GM10266 (cell line): ENCODE measurements at regions not wholly inside any gene's neighbourhood (a gene's known extent, or its start where the extent isn't known, plus 50 kb on each side); places are given as distances from the start of the nearest gene placed in this dataset.

Experiments
- DNase-seq: peaks from one replicate; pipeline ENCODE4 v3.0.0; 2012; ENCODE audit errors: extremely low spot score
- TF ChIP-seq, protein P1 (sequence below): IDR thresholded peaks from 2 replicates; pipeline ENCODE4 v1.5.1; 2012; ENCODE audit warnings: mild to moderate bottlenecking, low read depth; ENCODE audit not compliant: control insufficient read depth, insufficient read depth; ENCODE audit errors: missing control alignments

DNA sequence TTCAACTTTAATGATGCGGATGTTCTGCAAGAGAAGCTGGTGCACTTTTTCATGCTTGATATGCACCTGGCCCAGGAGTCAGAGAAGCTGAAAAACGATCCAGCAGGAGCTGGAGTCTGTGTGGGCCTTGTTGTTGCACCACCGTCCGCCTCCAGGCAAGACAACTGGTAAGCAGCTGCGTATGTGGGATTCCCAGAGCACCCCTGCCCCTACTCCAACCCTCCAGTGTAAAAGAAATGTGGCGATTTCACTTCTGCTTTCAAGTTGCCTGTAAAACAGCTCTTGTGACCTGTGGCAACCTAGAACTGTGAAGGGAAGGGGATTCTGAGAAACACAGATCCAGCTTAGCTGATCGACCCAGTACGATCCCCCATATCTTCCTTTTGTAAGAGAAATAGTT lies 154.1 kb upstream of the PELI2 start:
- TF ChIP-seq, protein P1, sequence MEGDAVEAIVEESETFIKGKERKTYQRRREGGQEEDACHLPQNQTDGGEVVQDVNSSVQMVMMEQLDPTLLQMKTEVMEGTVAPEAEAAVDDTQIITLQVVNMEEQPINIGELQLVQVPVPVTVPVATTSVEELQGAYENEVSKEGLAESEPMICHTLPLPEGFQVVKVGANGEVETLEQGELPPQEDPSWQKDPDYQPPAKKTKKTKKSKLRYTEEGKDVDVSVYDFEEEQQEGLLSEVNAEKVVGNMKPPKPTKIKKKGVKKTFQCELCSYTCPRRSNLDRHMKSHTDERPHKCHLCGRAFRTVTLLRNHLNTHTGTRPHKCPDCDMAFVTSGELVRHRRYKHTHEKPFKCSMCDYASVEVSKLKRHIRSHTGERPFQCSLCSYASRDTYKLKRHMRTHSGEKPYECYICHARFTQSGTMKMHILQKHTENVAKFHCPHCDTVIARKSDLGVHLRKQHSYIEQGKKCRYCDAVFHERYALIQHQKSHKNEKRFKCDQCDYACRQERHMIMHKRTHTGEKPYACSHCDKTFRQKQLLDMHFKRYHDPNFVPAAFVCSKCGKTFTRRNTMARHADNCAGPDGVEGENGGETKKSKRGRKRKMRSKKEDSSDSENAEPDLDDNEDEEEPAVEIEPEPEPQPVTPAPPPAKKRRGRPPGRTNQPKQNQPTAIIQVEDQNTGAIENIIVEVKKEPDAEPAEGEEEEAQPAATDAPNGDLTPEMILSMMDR, result no peak
- DNase-seq, result no peak

- TF ChIP-seq, protein P1, result no peak
- DNase-seq, result no peak
Observed at GRCh38 chr14:55964821-55965220, 153.4 kb upstream of the PELI2 start.

DNA sequence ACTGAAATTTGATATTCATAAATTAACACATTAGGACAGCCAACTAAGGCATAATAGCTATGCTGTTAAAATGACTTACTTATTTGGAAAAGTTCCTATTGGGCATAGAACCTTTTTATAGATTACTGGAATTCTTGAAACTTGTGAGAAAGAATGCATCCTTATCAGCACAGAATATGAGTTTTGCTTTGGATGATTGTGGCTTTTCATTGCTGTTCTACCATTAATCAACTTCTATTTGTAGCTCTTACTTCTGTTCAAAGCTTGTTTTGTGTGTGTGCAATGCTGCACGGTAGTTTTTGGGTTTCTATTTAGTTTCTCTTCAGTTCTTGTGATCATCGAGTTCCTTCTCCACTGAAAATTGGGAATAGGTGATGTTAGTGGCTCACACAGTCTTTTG lies 152.4 kb upstream of the PELI2 start:
- TF ChIP-seq, protein P1, result no peak
- no peak for DNase-seq

DNA sequence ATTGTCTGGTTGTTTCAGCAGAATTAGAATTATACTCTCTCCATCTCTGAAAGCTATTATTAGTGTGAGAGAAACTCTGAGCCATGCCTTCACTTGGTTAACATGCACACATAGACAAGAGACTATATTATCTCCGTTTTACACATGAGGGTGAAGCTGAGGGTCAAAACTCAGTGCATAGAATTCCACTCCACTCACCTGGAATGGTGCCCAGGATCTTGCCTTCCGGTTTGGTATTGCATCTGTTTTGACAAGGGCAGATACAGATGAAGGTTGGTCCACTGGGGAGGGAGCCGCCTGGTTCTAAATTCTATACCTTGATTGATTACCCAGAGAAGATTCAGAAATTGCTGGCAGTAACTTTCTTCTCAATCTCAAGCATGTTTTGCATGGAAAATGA lies 149.5 kb upstream of the PELI2 start:
- no peak for DNase-seq
- TF ChIP-seq, protein P1, result no peak

GRCh38 chr14:55973285-55973800 lies 144.9 kb upstream of the PELI2 start:
- DNase-seq, result no peak
- TF ChIP-seq, protein P1, result no peak

DNA sequence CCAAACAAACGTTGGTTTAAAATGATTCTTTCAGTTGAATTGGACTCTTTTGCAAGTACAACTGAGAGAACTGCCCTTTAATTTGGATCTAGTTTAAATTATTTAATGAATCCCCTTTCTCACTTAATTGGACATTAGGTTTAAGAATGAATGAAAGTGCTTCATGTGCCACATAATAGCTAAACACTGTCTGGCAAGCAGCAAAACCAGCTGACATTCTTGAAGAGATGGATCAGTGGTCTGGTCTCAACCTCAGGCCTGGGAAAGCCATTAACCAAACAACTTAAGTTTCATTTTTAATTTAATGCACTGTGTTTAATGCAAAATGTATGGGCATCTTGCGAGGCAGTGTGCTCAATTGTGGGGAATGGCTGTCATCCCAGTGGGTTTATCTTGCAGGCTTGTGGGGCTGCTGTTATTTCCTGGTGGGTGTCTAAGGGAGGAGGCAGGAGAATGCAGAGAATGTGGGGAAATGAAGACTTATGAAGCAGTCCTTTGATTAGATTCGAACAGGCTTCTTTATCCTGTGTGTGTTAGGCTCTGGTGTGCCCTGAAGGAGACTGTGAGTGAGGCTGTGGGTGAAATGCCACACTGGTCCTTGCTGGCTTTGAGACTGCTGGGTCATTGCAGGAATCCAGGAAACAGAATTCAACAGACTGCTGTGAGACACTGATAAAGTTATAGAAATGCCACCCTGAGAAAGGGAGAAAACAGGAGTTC lies 144.1 kb upstream of the PELI2 start:
- no peak for DNase-seq
- TF ChIP-seq, protein P1, result no peak

- no peak for DNase-seq
- TF ChIP-seq, protein P1, result no peak
Observed at GRCh38 chr14:55975281-55975910, 142.8 kb upstream of the PELI2 start.
